ENCODE measurements at regions not wholly inside any gene's neighbourhood (a gene's known extent, or its start where the extent isn't known, plus 50 kb on each side); places are given as distances from the start of the nearest gene placed in this dataset.
A peak's percentile ranks its signal among the peaks of the same experiment; 100 is the strongest.
"Not testable (repeated sequence)": the region's sequence is repeated elsewhere in the genome, so short reads cannot be mapped to it uniquely, and the experiment has no call there.

GRCh38 chr2:91527056-91527455 lies 2835.6 kb downstream of the RPIA start:
- not testable (repeated sequence) for DNase-seq; H3K27me3 ChIP-seq (ENCODE audit: control insufficient read depth in 3 of 3, insufficient read depth in 3 of 3, low read length in 2 of 3); H3K4me3 ChIP-seq; H3K9ac ChIP-seq (ENCODE audit: insufficient read depth in 1 of 2, low read length in 2 of 2); ATAC-seq (ENCODE audit: insufficient read depth, low FRiP score); H3K27ac ChIP-seq (ENCODE audit: low read depth in 1 of 2, low read length in 1 of 2); H3K9me3 ChIP-seq (ENCODE audit: control insufficient read depth in 4 of 4, insufficient read depth in 3 of 4, low read length in 3 of 4); H3K4me1 ChIP-seq (ENCODE audit: control insufficient read depth in 5 of 5, insufficient read depth in 5 of 5, low read length in 5 of 5); H3K36me3 ChIP-seq (ENCODE audit: control insufficient read depth in 4 of 4, insufficient read depth in 4 of 4, low read length in 4 of 4)
- WGBS, 2 donors: 88 to 91% methylated on average over 2 of the region's 2 CpGs

GRCh38 chr2:91527491-91528031 lies 2836.1 kb downstream of the RPIA start:
- not testable (repeated sequence) for H3K27ac ChIP-seq (ENCODE audit: low read depth in 1 of 2, low read length in 1 of 2); ATAC-seq (ENCODE audit: insufficient read depth, low FRiP score); H3K36me3 ChIP-seq (ENCODE audit: control insufficient read depth in 4 of 4, insufficient read depth in 4 of 4, low read length in 4 of 4); H3K9ac ChIP-seq (ENCODE audit: insufficient read depth in 1 of 2, low read length in 2 of 2); H3K4me3 ChIP-seq; H3K4me1 ChIP-seq (ENCODE audit: control insufficient read depth in 5 of 5, insufficient read depth in 5 of 5, low read length in 5 of 5); H3K9me3 ChIP-seq (ENCODE audit: control insufficient read depth in 4 of 4, insufficient read depth in 3 of 4, low read length in 3 of 4); H3K27me3 ChIP-seq (ENCODE audit: control insufficient read depth in 3 of 3, insufficient read depth in 3 of 3, low read length in 2 of 3)
- peak in 1 of 3 donors; percentile 11 for DNase-seq
- WGBS, 2 donors: 95% methylated on average over 7 of the region's 7 CpGs

- not testable (repeated sequence) for ATAC-seq (ENCODE audit: insufficient read depth, low FRiP score); H3K9ac ChIP-seq (ENCODE audit: insufficient read depth in 1 of 2, low read length in 2 of 2); H3K27me3 ChIP-seq (ENCODE audit: control insufficient read depth in 3 of 3, insufficient read depth in 3 of 3, low read length in 2 of 3); H3K4me1 ChIP-seq (ENCODE audit: control insufficient read depth in 5 of 5, insufficient read depth in 5 of 5, low read length in 5 of 5); H3K27ac ChIP-seq (ENCODE audit: low read depth in 1 of 2, low read length in 1 of 2); H3K36me3 ChIP-seq (ENCODE audit: control insufficient read depth in 4 of 4, insufficient read depth in 4 of 4, low read length in 4 of 4); H3K4me3 ChIP-seq; DNase-seq; H3K9me3 ChIP-seq (ENCODE audit: control insufficient read depth in 4 of 4, insufficient read depth in 3 of 4, low read length in 3 of 4)
- 89 to 95% methylated on average over 2 of the region's 2 CpGs for WGBS, 2 donors
These were observed 2836.9 kb downstream of the RPIA start for GRCh38 chr2:91528361-91528760.

- H3K9ac ChIP-seq (ENCODE audit: insufficient read depth in 1 of 2, low read length in 2 of 2); ATAC-seq (ENCODE audit: insufficient read depth, low FRiP score); H3K27me3 ChIP-seq (ENCODE audit: control insufficient read depth in 3 of 3, insufficient read depth in 3 of 3, low read length in 2 of 3); H3K4me3 ChIP-seq; DNase-seq; H3K9me3 ChIP-seq (ENCODE audit: control insufficient read depth in 4 of 4, insufficient read depth in 3 of 4, low read length in 3 of 4); H3K36me3 ChIP-seq (ENCODE audit: control insufficient read depth in 4 of 4, insufficient read depth in 4 of 4, low read length in 4 of 4); H3K27ac ChIP-seq (ENCODE audit: low read depth in 1 of 2, low read length in 1 of 2); H3K4me1 ChIP-seq (ENCODE audit: control insufficient read depth in 5 of 5, insufficient read depth in 5 of 5, low read length in 5 of 5): not testable (repeated sequence)
- WGBS, 2 donors: 51 to 63% methylated on average over 3 to 5 of the region's 7 CpGs
These were observed 2844.6 kb downstream of the RPIA start for GRCh38 chr2:91536109-91536508.

DNA sequence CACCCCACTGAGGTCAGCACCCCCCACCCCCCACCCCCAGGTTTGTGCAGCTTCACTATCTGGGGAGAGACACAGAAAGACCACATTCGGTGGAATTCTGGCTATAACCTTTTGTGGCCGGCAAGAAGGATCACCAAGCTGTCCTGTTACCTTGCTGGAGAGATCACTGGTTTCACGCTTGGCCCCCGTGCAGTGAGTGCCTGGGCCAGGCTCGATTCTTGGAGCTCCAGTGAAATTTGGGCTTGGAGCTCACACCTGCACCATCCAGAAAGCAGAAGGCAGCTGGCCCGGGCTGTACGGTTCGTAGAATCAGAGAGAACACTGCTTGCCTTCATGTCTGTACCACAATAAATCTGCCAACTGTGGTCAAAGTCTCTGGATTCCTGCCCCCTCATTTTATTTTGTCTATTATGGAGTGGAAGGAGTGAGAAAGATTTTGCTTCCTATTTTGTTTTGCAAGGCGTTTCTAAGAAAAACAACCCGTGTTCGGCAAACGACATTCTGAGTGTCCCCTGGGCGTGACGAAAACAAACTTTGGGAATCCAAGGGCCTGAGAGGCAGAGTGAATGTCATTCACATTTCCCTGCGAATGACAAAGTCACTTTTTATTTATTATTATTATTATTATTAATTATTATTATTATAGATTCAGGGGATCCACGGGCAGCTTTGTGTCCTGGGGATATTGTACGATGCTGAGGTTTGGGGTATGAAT lies 2845.2 kb downstream of the RPIA start:
- ATAC-seq (ENCODE audit: insufficient read depth, low FRiP score); H3K4me3 ChIP-seq; H3K9me3 ChIP-seq (ENCODE audit: control insufficient read depth in 4 of 4, insufficient read depth in 3 of 4, low read length in 3 of 4); H3K9ac ChIP-seq (ENCODE audit: insufficient read depth in 1 of 2, low read length in 2 of 2); H3K36me3 ChIP-seq (ENCODE audit: control insufficient read depth in 4 of 4, insufficient read depth in 4 of 4, low read length in 4 of 4); H3K4me1 ChIP-seq (ENCODE audit: control insufficient read depth in 5 of 5, insufficient read depth in 5 of 5, low read length in 5 of 5); H3K27me3 ChIP-seq (ENCODE audit: control insufficient read depth in 3 of 3, insufficient read depth in 3 of 3, low read length in 2 of 3); H3K27ac ChIP-seq (ENCODE audit: low read depth in 1 of 2, low read length in 1 of 2); DNase-seq: not testable (repeated sequence)
- WGBS, 2 donors: 77 to 85% methylated on average over 13 to 15 of the region's 17 CpGs

DNA sequence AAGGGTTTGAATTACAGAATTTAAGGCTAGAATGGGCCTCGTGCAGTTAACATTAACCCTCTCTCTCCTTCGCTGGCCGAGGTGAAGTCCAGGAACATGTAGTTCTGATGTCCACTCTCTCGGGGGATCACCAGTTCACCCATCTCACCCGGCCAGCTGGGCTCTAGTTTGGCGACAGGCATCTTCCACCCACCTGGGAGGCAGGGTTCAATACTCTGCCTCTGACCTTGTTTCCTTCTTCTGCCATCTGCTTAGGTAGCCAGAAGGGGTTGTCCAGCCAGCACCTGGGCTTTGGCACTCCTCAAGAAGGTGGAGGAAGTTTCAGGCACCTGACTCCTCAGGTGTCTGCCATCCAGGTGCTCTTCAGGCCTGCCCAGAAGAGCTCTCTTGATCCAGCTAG lies 2857.8 kb downstream of the RPIA start:
- not testable (repeated sequence) for H3K4me3 ChIP-seq; H3K27ac ChIP-seq (ENCODE audit: low read depth in 1 of 2, low read length in 1 of 2); DNase-seq; ATAC-seq (ENCODE audit: insufficient read depth, low FRiP score); H3K36me3 ChIP-seq (ENCODE audit: control insufficient read depth in 4 of 4, insufficient read depth in 4 of 4, low read length in 4 of 4); H3K4me1 ChIP-seq (ENCODE audit: control insufficient read depth in 5 of 5, insufficient read depth in 5 of 5, low read length in 5 of 5); H3K27me3 ChIP-seq (ENCODE audit: control insufficient read depth in 3 of 3, insufficient read depth in 3 of 3, low read length in 2 of 3); H3K9me3 ChIP-seq (ENCODE audit: control insufficient read depth in 4 of 4, insufficient read depth in 3 of 4, low read length in 3 of 4); H3K9ac ChIP-seq (ENCODE audit: insufficient read depth in 1 of 2, low read length in 2 of 2)
- 78 to 84% methylated on average over 6 of the region's 6 CpGs for WGBS, 2 donors

DNA sequence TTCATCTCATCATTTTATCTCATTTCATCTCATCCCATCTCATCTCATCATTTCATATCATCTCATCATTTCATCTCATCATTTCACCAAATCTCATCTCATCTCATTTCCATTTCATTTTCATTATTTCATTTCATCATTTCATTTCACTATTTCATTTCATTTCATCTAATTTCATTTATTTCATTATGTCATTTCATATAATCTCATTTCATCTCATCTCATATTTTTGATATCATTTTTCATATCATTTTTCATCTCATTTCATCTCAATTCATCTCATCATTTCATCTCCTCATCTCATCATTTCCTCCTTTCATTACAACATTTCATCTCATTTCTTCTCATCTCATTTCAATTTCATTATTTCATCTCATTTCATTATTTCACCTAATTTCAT lies 2866.8 kb downstream of the RPIA start:
- H3K4me3 ChIP-seq; H3K4me1 ChIP-seq (ENCODE audit: control insufficient read depth in 5 of 5, insufficient read depth in 5 of 5, low read length in 5 of 5); H3K36me3 ChIP-seq (ENCODE audit: control insufficient read depth in 4 of 4, insufficient read depth in 4 of 4, low read length in 4 of 4); H3K27ac ChIP-seq (ENCODE audit: low read depth in 1 of 2, low read length in 1 of 2); H3K9ac ChIP-seq (ENCODE audit: insufficient read depth in 1 of 2, low read length in 2 of 2); H3K9me3 ChIP-seq (ENCODE audit: control insufficient read depth in 4 of 4, insufficient read depth in 3 of 4, low read length in 3 of 4); H3K27me3 ChIP-seq (ENCODE audit: control insufficient read depth in 3 of 3, insufficient read depth in 3 of 3, low read length in 2 of 3); ATAC-seq (ENCODE audit: insufficient read depth, low FRiP score); DNase-seq: not testable (repeated sequence)

DNA sequence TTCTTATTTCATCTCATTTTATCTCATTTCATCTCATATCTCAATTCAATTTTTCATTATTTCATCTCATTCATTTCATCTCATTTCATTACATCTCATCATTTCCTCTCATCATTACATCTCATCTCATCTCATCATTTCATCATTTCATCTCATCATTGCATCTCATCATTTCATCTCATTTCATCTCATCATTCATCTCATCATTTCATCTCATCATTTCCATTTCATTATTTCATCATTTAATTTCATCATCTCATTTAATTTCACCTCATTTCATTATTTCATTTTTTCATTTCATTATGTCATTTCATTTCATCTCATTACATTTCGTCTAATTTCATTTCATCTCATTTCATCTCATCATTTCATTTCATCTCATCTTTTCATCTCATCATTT lies 2867.8 kb downstream of the RPIA start:
- DNase-seq; H3K9ac ChIP-seq (ENCODE audit: insufficient read depth in 1 of 2, low read length in 2 of 2); H3K36me3 ChIP-seq (ENCODE audit: control insufficient read depth in 4 of 4, insufficient read depth in 4 of 4, low read length in 4 of 4); H3K4me1 ChIP-seq (ENCODE audit: control insufficient read depth in 5 of 5, insufficient read depth in 5 of 5, low read length in 5 of 5); ATAC-seq (ENCODE audit: insufficient read depth, low FRiP score); H3K27ac ChIP-seq (ENCODE audit: low read depth in 1 of 2, low read length in 1 of 2); H3K27me3 ChIP-seq (ENCODE audit: control insufficient read depth in 3 of 3, insufficient read depth in 3 of 3, low read length in 2 of 3); H3K9me3 ChIP-seq (ENCODE audit: control insufficient read depth in 4 of 4, insufficient read depth in 3 of 4, low read length in 3 of 4); H3K4me3 ChIP-seq: not testable (repeated sequence)
- WGBS, 2 donors: no CpG with 5 or more reads among the region's 1 CpG
